Body of pancreas (tissue), 4 donors: ENCODE measurements at regions not wholly inside any gene's neighbourhood (a gene's known extent, or its start where the extent isn't known, plus 50 kb on each side); places are given as distances from the start of the nearest gene placed in this dataset.
"Not testable (repeated sequence)": the region's sequence is repeated elsewhere in the genome, so short reads cannot be mapped to it uniquely, and the experiment has no call there.

Experiments used
- ATAC-seq: fragments of 150-250 bp; one replicate; pipeline ENCODE4 v1.9.1; 2016
- DNase-seq, 4 donors: peaks; one replicate each; pipeline ENCODE4 v3.0.0-alpha.2; 2019
- H3K27ac ChIP-seq, 4 donors: fragments of 200-600 bp; sonication (generic); 1 replicate in 3 of 4; 2 replicates in 1 of 4; pipeline versions ENCODE4 v1.5.1 to v1.6.1; 2016 to 2019; ENCODE audit warnings: mild to moderate bottlenecking in 1 of 4, mixed read lengths in 1 of 4, moderate library complexity in 1 of 4
- H3K27me3 ChIP-seq, 2 donors: fragments of 200-600 bp; sonication (generic); one replicate each; pipeline ENCODE4 v1.6.0; 2016; ENCODE audit warnings: mild to moderate bottlenecking in 1 of 2
- H3K36me3 ChIP-seq, 2 donors: fragments of 200-600 bp; sonication (generic); replicated peaks in 1 of 2; 2 replicates each; pipeline ENCODE4 v1.5.1; 2016; ENCODE audit warnings: low read depth in 2 of 2; ENCODE audit not compliant: insufficient read depth in 1 of 2
- H3K4me1 ChIP-seq: fragments of 200-600 bp; sonication (generic); one replicate; pipeline ENCODE4 v1.6.0; 2016
- H3K4me3 ChIP-seq, 2 donors: fragments of 200-600 bp; sonication (generic); 1 replicate in 1 of 2; 2 replicates in 1 of 2; pipeline ENCODE4 v1.5.1; 2016 to 2019
- H3K9me3 ChIP-seq, 3 donors: fragments of 200-600 bp; sonication (generic); 1 replicate in 2 of 3; 2 replicates in 1 of 3; pipeline ENCODE4 v1.5.1; 2016
- POLR2A ChIP-seq, 3 donors: fragments of 450-650 bp; IDR thresholded peaks; one replicate each; pipeline ENCODE4 v1.6.1; 2016; ENCODE audit warnings: antibody characterized with exemption in 3 of 3, mild to moderate bottlenecking in 2 of 3
- WGBS, 2 donors: methylation state at CpG; one replicate each; pipeline ENCODE4 v1.1.5; 2017; 5-methylcytosine and 5-hydroxymethylcytosine counted together
- intact Hi-C: fragments of 100-400 bp; cut with DNase I; formaldehyde crosslinking; loops from one replicate; pipeline ENCODE4 v1.15.1; 2023
- TF ChIP-seq, protein P1 (sequence below), 7 experiments: fragments of 450-650 bp in 4 of 7; fragments of 200-600 bp in 3 of 7; sonication (generic) in 3 of 7; IDR thresholded peaks; one replicate each; pipeline ENCODE4 v1.5.1; 2016 to 2019; ENCODE audit warnings: antibody characterized with exemption in 7 of 7

DNA sequence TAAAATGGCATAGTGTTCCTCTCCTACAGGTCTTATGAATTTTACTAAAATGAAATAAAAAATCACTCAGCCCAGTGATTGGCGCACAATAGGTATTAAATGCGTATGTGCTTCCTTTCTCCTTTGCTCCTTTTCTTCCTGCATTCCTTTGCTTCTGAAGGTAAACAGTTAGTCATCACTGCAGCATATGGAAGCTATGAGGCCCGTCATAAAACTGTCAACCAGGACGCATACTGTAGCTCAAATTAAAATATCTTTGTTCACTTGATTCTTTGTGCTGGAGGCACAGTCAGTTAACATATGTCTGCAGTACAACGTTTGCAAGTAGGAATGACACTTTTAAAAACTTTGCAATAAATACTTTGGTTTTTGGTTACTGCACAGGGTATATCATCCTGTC is 374.7 kb downstream of the TCERG1L start:
- DNase-seq, result no peak
- no peak overlapping the region for H3K27ac ChIP-seq
- H3K36me3 ChIP-seq, result no peaks in the 10 kb centered on the region

DNA sequence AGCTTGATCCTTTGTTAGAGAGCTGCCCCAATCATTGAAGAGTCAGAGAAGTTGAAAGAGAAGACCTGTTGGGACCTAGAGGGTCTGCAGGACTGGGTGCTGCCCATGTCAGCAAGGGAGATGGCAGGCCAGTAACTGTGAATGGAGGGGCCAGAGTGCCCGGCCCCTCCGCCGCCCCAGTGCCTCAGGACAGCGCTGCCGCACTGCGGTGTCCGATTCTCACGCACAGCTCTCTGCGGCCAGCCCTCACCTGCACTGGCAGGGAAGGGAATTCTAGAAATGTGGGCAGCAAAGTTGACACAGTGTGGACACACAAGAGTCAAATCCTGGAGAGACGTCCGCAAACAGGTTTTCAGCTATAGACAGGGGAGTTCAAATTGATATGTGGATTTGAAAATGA is 373.5 kb downstream of the TCERG1L start:
- WGBS, 2 donors, result 72 to 75% methylated on average over 11 of the region's 11 CpGs
- no peak for TF ChIP-seq POLR2A (IDR thresholded peaks at IDR 0.05)
- TF ChIP-seq, protein P1, sequence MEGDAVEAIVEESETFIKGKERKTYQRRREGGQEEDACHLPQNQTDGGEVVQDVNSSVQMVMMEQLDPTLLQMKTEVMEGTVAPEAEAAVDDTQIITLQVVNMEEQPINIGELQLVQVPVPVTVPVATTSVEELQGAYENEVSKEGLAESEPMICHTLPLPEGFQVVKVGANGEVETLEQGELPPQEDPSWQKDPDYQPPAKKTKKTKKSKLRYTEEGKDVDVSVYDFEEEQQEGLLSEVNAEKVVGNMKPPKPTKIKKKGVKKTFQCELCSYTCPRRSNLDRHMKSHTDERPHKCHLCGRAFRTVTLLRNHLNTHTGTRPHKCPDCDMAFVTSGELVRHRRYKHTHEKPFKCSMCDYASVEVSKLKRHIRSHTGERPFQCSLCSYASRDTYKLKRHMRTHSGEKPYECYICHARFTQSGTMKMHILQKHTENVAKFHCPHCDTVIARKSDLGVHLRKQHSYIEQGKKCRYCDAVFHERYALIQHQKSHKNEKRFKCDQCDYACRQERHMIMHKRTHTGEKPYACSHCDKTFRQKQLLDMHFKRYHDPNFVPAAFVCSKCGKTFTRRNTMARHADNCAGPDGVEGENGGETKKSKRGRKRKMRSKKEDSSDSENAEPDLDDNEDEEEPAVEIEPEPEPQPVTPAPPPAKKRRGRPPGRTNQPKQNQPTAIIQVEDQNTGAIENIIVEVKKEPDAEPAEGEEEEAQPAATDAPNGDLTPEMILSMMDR (IDR thresholded peaks at IDR 0.05), result no peak
- ATAC-seq, result no peak
- DNase-seq, result no peak
- Histone ChIP-seq H3K36me3 (no peaks in the 10 kb centered on the region), H3K27me3 (no peaks in the 10 kb centered on the region), H3K4me3 (no peak overlapping the region), H3K27ac (no peak overlapping the region), H3K4me1 (peaks cover 22% of the 10 kb centered on the region), H3K9me3 (no peaks in the 10 kb centered on the region)
- intact Hi-C loops, result no loop called here

More for the DNA sequence above, 374.7 kb downstream of the TCERG1L start:
- ATAC-seq, result no peak
- no peaks in the 10 kb centered on the region for H3K9me3 ChIP-seq
- no peaks in the 10 kb centered on the region for H3K27me3 ChIP-seq
- peaks cover 22% of the 10 kb centered on the region for H3K4me1 ChIP-seq
- no peak overlapping the region for H3K4me3 ChIP-seq
- TF ChIP-seq POLR2A (IDR thresholded peaks at IDR 0.05), result no peak
- TF ChIP-seq, protein P1 (IDR thresholded peaks at IDR 0.05), result no peak
- intact Hi-C loops, result no loop called here
- 58 to 66% methylated on average over 5 of the region's 5 CpGs for WGBS, 2 donors

DNA sequence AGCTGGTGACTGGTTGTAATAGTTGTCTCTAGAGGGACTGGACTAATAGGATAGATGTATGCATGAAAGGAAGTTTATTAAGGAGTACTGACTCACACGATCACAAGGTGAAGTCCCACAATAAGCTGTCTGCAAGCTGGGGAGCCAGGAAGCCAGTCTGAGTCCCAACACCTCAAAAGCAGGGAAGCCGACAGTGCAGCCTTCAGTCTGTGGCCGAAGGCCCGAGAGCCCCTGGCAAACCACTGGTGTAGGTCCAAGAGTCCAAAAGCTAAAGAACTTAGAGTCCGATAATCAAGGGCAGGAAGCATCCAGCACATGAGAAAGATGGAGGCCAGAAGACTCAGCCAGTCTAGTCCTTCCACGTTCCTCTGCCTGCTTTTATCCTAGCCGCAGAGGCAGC is 372.6 kb downstream of the TCERG1L start:
- H3K4me3 ChIP-seq, H3K27me3 ChIP-seq, DNase-seq, H3K27ac ChIP-seq, H3K36me3 ChIP-seq, ATAC-seq, intact Hi-C loops, H3K9me3 ChIP-seq: not testable (repeated sequence)
- WGBS, 2 donors, result 72 to 85% methylated on average over 7 of the region's 7 CpGs
- peaks cover 18% of the 10 kb centered on the region for H3K4me1 ChIP-seq

DNA sequence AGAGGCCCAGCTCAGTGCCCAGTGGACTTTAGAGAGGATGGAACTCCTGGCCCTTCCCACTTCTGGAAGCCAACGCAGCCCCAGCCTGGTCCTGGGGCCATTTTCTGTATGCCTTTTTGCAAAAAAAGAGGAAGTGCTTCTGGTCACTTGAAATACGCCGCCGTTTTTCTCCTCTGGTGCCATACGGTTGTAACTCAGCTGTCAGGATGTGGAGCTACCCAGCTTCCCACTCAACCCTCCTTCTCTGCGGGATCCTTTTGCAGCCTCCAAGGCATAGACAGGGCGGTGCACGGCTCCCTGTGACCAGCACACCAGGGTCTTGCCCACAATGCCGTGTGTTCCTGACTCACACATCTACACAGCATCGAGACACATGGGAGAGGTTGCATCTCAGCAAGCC is 369.6 kb downstream of the TCERG1L start:
- intact Hi-C loops, result no loop called here
- 56 to 78% methylated on average over 10 of the region's 10 CpGs for WGBS, 2 donors
- DNase-seq (no peak), ATAC-seq (no peak)
- Histone ChIP-seq H3K36me3 (no peaks in the 10 kb centered on the region), H3K4me1 (no peaks in the 10 kb centered on the region), H3K9me3 (no peaks in the 10 kb centered on the region), H3K27ac (no peak overlapping the region), H3K27me3 (no peaks in the 10 kb centered on the region), H3K4me3 (no peak overlapping the region)
- TF ChIP-seq POLR2A (IDR thresholded peaks at IDR 0.05), result no peak
- TF ChIP-seq, protein P1 (IDR thresholded peaks at IDR 0.05), result no peak

DNA sequence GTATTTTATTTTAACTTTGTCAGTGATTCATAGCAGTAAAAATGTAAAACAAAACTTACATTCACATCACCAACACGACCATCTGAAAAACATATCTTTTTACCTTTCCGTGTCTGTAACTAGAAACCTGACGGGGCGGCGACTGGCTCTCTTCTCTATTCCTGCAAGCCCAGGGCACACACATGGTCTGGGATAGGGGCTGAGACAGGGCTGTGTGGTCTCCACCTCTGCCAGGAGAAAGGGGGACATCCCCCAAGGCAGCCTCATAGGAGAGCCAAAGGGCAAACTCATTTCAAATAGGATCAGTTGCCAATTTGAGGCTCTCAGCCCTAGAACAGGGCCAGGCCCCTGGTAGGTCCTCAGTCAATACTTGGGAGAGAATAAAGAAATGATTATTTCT is 359.4 kb downstream of the TCERG1L start:
- no peak for DNase-seq
- WGBS, 2 donors, result 76 to 88% methylated on average over 5 of the region's 5 CpGs
- H3K4me3 ChIP-seq, result no peak overlapping the region
- intact Hi-C loops, result no loop called here
- H3K9me3 ChIP-seq, result no peaks in the 10 kb centered on the region
- no peaks in the 10 kb centered on the region for H3K36me3 ChIP-seq
- no peak for ATAC-seq
- no peaks in the 10 kb centered on the region for H3K4me1 ChIP-seq
- H3K27ac ChIP-seq, result no peak overlapping the region
- H3K27me3 ChIP-seq, result no peaks in the 10 kb centered on the region
- TF ChIP-seq POLR2A (IDR thresholded peaks at IDR 0.05), result no peak

DNA sequence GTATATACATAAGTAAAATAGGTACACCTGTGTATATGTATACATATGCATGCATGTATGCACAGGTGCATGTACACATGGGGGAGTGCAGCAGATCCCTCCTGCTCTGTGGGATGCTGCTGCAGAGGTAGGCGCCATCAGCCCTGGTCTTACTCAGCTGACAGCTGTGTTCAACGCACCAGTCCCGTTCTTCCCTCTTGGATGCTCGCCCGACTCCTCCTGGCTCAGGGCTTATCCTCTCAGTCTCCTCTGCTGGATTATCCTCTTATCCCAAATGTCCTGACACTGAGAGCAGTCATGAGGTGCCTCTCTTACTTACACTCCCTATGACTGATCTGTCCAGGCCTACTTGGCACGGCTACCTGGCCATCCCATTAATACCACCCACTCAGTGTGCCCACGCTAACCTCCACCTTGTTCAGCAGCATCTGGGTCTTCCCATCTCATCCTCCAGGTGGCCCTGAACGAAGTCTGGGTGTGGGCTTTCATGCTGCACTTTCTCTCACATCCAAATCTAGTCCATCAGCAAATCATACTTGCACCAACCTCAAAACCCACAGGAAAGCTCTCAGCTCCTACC is 357.1 kb downstream of the TCERG1L start:
- Histone ChIP-seq H3K4me1 (no peaks in the 10 kb centered on the region), H3K36me3 (no peaks in the 10 kb centered on the region), H3K27ac (no peak overlapping the region), H3K9me3 (no peaks in the 10 kb centered on the region), H3K4me3 (no peak overlapping the region), H3K27me3 (no peaks in the 10 kb centered on the region)
- 64 to 68% methylated on average over 8 of the region's 8 CpGs for WGBS, 2 donors
- TF ChIP-seq, protein P1 (IDR thresholded peaks at IDR 0.05), result no peak
- TF ChIP-seq POLR2A (IDR thresholded peaks at IDR 0.05), result no peak
- ATAC-seq (no peak), DNase-seq (no peak)
- intact Hi-C loops, result no loop called here
